Neural crest cell (in vitro differentiated cells): ENCODE measurements at regions not wholly inside any gene's neighbourhood (a gene's known extent, or its start where the extent isn't known, plus 50 kb on each side); places are given as distances from the start of the nearest gene placed in this dataset.
A peak's percentile ranks its signal among the peaks of the same experiment; 100 is the strongest.

Source experiments
- DNase-seq: peaks from one replicate; pipeline ENCODE4 v3.0.0; 2021; ENCODE audit warnings: low read depth, mixed read lengths, low spot score
- H3K27ac Mint-ChIP-seq: one replicate; pipeline ENCODE4 v1.8.0; 2021; ENCODE audit warnings: mild to moderate bottlenecking, mixed read lengths; ENCODE audit not compliant: unreplicated experiment
- H3K27me3 Mint-ChIP-seq: 2 replicates; pipeline ENCODE4 v1.8.0; 2021; ENCODE audit warnings: low read depth, mild to moderate bottlenecking, mixed read lengths
- H3K36me3 Mint-ChIP-seq: 2 replicates; pipeline ENCODE4 v1.8.0; 2021; ENCODE audit warnings: low read depth, mild to moderate bottlenecking, mixed read lengths
- H3K4me1 Mint-ChIP-seq: 2 replicates; pipeline ENCODE4 v1.8.0; 2021; ENCODE audit warnings: mixed read lengths
- H3K4me3 Mint-ChIP-seq: one replicate; pipeline ENCODE4 v1.8.0; 2021; ENCODE audit warnings: mild to moderate bottlenecking, mixed read lengths
- H3K9me3 Mint-ChIP-seq: 2 replicates; pipeline ENCODE4 v1.8.0; 2021; ENCODE audit warnings: mixed read lengths
- CTCF ChIP-seq: fragments of 200-600 bp; sonication (generic); conservative IDR thresholded peaks from 2 replicates; pipeline ENCODE4 v1.5.0; 2021; ENCODE audit warnings: antibody characterized with exemption, mild to moderate bottlenecking

GRCh38 chr4:10180603-10180926 is 64.0 kb upstream of the WDR1 start:
- DNase-seq = no peak
- H3K4me1 Mint-ChIP-seq = no peaks in the 10 kb centered on the region
- H3K36me3 Mint-ChIP-seq = no peaks in the 10 kb centered on the region
- H3K27ac Mint-ChIP-seq = no peak overlapping the region
- peaks cover 13% of the 10 kb centered on the region for H3K27me3 Mint-ChIP-seq
- H3K4me3 Mint-ChIP-seq = no peak overlapping the region
- TF ChIP-seq CTCF = no peak
- H3K9me3 Mint-ChIP-seq = no peaks in the 10 kb centered on the region

GRCh38 chr4:10179957-10180602 is 63.5 kb upstream of the WDR1 start:
- no peak for DNase-seq
- H3K4me1 Mint-ChIP-seq = no peaks in the 10 kb centered on the region
- no peak overlapping the region for H3K4me3 Mint-ChIP-seq

GRCh38 chr4:10178763-10179162 is 62.2 kb upstream of the WDR1 start:
- no peaks in the 10 kb centered on the region for H3K9me3 Mint-ChIP-seq
- no peak for TF ChIP-seq CTCF

More at GRCh38 chr4:10179957-10180602, 63.5 kb upstream of the WDR1 start:
- H3K27ac Mint-ChIP-seq = no peak overlapping the region
- H3K9me3 Mint-ChIP-seq = no peaks in the 10 kb centered on the region
- no peaks in the 10 kb centered on the region for H3K36me3 Mint-ChIP-seq
- peaks cover 8% of the 10 kb centered on the region for H3K27me3 Mint-ChIP-seq
- TF ChIP-seq CTCF = no peak

GRCh38 chr4:10175626-10176025 is 59.0 kb upstream of the WDR1 start:
- Mint-ChIP-seq H3K9me3 (no peaks in the 10 kb centered on the region), H3K4me1 (no peaks in the 10 kb centered on the region), H3K27ac (no peak overlapping the region), H3K4me3 (no peak overlapping the region), H3K27me3 (no peaks in the 10 kb centered on the region), H3K36me3 (no peaks in the 10 kb centered on the region)
- no peak for TF ChIP-seq CTCF
- no peak for DNase-seq

More at GRCh38 chr4:10178763-10179162, 62.2 kb upstream of the WDR1 start:
- Mint-ChIP-seq H3K4me1 (no peaks in the 10 kb centered on the region), H3K27ac (no peak overlapping the region), H3K36me3 (no peaks in the 10 kb centered on the region), H3K4me3 (no peak overlapping the region), H3K27me3 (peaks cover 2% of the 10 kb centered on the region)
- no peak for DNase-seq

- TF ChIP-seq CTCF = no peak
- H3K4me3 Mint-ChIP-seq = no peak overlapping the region
- H3K9me3 Mint-ChIP-seq = no peaks in the 10 kb centered on the region
- H3K27me3 Mint-ChIP-seq = no peaks in the 10 kb centered on the region
- H3K36me3 Mint-ChIP-seq = no peaks in the 10 kb centered on the region
- H3K4me1 Mint-ChIP-seq = no peaks in the 10 kb centered on the region
- H3K27ac Mint-ChIP-seq = peak overlapping the region; percentile 16
- DNase-seq = no peak
Measured at GRCh38 chr4:10173754-10174749, 57.5 kb upstream of the WDR1 start.
